Gastrocnemius medialis (tissue), 4 donors: ENCODE measurements at regions not wholly inside any gene's neighbourhood (a gene's known extent, or its start where the extent isn't known, plus 50 kb on each side); places are given as distances from the start of the nearest gene placed in this dataset.

Source experiments
- CTCF ChIP-seq, 5 experiments: fragments of 450-650 bp in 3 of 5; fragments of 200-600 bp in 2 of 5; sonication (generic) in 2 of 5; IDR thresholded peaks in 4 of 5; conservative IDR thresholded peaks in 1 of 5; 1 replicate in 4 of 5; 2 replicates in 1 of 5; pipeline ENCODE4 v1.5.1; 2016 to 2019; ENCODE audit warnings: antibody characterized with exemption in 5 of 5, mild to moderate bottlenecking in 3 of 5, moderate library complexity in 3 of 5
- POLR2A ChIP-seq, 2 donors: fragments of 450-650 bp; IDR thresholded peaks; one replicate each; pipeline ENCODE4 v1.6.1; 2017; ENCODE audit warnings: antibody characterized with exemption in 2 of 2, mild to moderate bottlenecking in 2 of 2, moderate library complexity in 2 of 2

GRCh38 chr10:6969659-6970058 lies 389.6 kb upstream of the PRKCQ start:
- TF ChIP-seq CTCF (IDR thresholded peaks at IDR 0.05 in 4 of 5, conservative IDR thresholded peaks at IDR 0.05 in 1 of 5) (no peak), POLR2A (IDR thresholded peaks at IDR 0.05) (no peak)
